Fibroblast of skin of right quadriceps (primary cell): ENCODE measurements at regions not wholly inside any gene's neighbourhood (a gene's known extent, or its start where the extent isn't known, plus 50 kb on each side); places are given as distances from the start of the nearest gene placed in this dataset.

Experiments used
- DNase-seq: peaks from one replicate; pipeline ENCODE4 v3.0.0-alpha.2; 2013

DNA sequence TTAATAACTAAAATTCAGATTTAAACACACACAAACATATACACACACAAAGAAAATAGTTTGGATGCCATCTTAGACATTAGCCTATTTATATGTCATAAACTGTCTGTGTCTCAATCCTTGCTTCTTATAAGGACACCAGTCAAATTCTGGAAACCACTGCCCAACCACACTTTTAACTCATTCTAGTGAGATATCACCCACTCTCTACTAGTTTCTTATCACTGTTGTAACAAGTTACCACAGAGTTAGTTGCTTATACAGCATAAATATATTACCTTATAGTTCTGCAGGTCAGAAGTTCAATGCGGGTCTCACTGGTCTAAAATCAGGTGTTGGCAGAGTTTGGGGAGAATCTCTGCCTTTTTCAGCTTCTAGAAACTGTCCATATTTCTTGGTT, 239.1 kb downstream of the MTX2 start:
- no peak for DNase-seq

DNA sequence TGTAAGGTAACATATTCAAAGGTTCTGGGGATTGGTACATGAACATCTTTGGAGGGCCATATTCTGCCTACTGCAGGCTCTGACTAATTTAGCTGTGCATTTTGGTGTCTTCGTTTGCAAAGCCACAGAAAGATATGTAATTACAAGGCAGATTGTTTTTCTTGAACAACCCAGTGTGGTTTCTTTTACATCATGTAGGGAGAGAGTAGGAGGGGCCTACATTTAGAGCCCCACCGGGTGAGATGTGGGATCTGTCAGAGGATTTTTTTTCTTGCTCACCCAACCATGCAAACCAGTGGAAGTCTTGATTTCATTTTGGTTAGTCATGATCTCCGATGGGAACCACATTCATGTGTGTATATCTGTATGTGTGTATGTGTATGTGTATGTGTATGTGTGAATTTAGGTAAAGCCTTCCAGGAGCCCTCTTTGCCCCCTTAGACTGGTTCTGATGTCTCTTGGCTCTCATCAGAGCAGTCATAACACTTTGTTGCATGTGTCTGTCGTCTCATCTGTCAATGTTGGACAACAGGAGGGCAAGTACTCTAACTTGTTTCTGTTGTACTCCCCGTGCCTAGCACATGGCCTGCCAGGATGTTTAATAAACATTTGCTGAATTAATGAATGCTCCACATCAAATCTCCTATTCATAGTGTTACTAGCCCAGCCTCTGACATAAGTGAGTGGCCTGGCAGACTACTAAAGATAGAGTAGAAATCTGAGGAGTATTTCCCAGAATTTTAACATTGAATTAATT, 239.9 kb downstream of the MTX2 start:
- peak; percentile 91 for DNase-seq

DNA sequence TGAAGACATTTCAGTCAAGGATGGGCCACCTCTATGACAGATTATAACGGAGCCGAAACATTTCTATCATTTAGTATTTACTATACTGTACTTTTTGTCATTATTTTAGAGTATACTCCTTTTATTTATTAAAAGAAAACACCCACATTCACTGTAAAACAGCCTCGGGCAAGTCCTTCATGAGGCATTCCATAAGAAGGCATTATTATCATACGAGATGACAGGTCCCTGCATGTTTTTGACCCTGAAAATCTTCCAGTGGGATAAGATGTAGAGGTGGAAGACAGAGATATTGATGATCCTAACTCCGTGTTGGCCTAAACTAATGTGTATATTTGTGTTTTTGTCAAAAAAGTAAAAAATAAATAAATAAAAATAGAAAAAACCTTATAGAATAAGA, 245.0 kb downstream of the MTX2 start:
- no peak for DNase-seq

DNA sequence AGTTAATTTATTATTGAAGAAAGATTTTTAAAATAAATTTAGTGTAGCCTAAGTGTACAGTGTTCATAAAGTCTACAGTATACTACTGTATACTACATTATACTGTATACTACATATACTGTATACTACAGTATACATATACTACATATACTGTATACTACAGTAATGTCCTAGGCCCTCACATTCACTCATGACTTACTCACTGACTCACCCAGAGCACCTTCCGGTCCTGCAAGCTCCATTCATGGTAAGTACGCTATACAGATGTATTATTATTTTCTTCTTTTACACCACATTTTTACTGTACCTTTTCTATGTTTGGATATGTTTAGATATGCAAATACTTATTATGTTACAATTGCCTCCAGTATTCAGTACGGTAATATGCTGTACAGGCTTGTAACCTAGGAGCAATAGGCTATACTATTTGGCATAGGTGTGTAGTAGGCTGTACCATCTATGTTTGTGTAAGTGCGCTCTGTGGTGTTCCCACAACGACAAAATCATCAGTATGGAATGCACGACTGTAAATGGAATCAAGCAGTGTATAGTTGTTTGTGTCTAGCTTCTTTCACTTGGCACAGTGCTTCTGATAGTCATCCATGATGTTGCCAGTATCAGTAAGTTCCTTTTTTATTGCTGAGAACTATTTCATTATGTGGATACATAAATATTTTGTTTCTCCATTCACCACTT, 245.7 kb downstream of the MTX2 start:
- no peak for DNase-seq

DNA sequence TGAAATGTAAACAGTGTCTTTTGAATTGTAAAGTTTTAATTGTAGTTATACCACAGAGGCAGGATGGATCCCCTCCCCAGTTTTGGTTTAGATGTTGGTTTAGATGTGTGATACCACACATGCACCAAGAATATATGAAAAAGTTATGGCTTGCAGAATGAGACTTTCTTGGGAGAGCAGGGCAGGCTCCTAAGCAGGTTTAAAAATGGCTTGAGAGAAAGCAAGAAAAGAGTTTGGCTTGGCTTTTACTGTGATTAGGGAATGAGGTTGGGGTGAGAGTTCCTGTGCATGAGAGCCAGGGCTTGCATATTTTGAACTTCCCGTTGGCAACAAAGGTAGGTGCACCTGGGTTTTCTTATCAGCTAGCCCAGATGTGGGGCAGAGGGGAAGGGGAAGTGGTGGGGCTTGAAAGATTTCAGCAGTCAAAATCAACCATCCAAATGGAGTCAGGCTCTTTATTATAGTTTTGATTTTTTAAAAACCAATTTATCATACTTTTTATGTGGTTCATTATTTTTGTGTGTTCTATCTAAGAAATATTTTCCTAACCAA, 246.9 kb downstream of the MTX2 start:
- no peak for DNase-seq

DNA sequence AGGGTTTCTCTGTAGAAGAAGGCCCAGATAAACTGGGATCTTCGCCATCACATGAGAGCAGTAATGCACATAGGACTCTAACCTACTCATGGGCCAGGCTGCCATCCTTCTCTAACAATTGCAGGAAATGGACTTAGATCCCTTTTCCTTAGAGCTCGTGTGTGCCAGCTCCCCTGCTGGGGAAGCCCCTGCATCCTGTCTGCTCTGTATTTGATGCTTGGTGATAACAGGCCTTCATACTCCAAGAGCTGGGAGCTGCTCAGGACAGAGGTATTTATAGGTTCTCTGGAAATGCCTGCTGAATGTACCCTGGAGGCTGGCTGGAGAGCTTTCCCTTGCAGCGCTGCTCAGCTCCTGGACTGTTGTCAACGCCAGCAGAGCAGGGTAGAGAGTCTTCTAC, 249.6 kb downstream of the MTX2 start:
- no peak for DNase-seq

DNA sequence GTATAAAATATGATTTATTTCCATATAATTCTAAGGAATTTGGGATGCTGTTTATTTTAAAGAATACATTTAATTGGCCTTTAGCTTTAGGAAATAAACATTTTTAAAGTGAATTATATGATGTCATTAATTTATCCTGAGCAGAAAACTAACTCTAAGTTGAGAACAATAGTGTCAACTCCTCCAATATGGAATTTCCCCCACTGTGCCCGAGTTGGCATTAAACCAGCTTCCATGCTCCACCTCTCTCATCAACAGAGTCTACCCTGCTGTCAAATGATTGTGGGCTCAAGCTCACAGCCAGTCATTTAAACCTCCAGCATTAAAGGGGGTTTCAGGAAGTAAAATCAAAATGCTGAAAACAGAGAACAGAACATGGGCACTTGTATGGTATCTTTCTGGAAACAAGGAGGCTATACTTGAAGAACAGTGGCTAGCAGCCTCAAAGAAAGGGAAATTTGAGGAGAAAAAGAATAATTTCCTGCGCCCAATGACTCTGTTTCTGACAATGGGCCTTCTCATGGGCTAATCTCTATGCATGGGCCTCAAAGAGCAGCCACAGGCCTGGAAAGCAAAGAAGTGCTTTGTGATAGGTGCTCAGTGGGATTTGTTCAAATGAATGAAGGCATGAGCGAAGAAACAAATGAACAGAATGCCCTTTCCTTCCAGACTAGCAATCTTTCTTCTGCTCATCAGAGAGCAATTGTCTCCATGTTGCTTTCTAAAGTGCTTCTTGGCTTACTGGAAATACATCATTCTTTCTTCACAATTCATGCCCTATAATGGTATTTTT, 252.8 kb downstream of the MTX2 start:
- no peak for DNase-seq

DNA sequence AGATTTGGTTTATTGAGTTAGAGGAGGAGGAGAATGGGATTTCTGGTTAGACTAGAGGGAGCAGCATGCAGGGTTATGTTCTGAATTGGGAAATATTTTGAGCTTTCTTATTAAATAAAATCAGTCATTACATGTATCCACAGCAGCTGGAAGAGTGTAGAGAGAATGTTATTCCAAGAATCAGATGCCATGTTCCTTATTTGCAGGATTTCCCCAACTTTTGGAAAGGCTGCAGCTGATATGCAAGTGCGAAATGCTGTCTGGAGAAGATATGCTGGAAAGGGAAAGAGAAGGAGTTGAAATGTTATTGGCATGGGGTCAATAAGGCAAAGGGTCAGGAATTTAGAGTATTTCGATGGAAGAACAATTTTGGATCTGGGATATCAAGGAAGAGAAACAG, 255.8 kb downstream of the MTX2 start:
- DNase-seq: no peak

DNA sequence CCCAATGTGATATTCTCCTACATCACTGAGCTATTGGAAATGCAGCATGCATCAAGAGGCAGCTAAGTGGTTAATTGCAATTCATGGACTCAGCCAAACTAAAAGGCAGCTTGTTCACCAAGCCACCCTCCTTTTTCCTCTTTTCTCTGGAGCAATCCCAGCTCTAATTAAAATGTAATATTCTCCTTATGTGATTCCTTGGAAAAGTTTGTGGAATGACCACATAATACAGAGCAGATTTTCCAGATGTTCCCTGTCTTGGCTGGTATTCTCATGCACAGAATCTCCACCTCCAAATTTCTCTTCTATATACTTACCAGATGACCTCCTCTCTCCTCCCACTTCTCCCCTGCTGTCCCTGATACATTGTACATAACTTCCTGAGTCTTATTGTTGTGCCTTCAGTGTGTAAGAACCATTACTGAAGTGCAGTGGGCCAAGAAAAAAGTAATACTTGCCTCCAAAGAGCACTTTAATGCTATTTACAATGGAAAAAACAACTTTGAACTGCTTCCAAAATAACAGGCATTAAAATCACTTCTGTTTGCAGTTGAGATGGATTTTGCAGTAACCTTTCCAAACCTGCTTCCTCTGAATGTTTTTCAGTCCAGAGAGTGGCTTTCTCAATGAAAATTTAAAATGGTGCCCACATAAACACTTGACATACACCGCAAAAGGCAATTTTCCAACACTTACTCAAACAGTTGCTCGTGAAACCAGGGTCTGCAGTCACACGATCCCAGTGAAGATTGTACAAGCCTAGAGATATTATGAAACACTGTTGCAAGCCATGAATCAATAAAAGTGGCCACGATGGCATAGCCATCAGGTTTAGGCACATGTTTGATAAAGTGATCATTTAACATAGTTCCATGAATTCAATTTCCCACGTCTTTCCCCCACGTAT, 258.0 kb downstream of the MTX2 start:
- DNase-seq: peak; percentile 84

DNA sequence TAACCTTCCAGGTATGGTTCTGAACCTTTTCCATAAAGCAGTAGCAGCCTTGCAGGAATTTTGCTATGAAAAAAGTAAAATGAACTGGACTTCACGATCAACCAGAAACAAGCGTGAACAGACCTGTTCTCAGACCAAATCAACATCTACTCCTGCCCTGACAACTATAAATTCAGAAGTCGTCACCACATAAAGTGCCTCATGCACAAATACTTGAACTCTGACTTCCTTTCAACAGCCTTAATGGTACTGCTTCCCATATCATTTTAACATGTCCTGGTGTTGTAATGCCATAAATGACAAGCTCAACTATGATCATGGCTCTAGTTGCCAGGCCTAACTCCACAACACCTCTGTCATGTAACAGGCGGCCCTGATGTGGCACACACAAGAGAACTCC, 262.4 kb downstream of the MTX2 start:
- no peak for DNase-seq

DNA sequence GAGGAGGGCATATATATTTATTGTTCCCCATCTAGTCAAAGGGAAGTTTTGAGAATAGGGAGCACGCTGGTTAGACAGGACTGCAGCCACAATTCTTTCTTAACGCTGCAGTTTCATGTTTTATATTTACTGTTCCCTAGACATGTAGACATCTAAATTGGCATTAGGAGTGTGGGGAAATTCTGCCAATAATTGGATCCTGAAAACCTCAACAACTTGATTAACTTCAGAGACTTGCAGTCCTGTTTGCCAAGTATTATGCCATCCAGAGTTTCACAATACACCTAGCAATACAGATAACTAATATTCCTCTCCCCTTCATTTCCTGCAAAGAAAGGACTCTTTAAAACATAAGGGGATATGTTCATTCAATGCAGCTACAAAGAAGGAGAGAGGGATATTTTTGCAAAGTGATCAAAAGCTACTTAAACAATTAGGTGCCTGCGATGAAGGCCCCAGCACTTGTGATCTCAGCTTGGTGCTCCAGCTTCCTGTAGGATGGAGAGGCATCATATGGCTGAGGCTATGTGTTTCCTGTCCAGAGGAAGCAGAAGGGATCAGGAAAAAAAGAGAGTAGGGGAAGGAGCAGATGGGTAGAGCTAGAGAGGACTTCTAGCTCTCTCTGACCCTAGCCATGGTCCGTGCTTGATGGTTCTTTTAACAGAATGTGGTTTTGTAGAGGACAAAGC, 264.4 kb downstream of the MTX2 start:
- DNase-seq: peak; percentile 20

DNA sequence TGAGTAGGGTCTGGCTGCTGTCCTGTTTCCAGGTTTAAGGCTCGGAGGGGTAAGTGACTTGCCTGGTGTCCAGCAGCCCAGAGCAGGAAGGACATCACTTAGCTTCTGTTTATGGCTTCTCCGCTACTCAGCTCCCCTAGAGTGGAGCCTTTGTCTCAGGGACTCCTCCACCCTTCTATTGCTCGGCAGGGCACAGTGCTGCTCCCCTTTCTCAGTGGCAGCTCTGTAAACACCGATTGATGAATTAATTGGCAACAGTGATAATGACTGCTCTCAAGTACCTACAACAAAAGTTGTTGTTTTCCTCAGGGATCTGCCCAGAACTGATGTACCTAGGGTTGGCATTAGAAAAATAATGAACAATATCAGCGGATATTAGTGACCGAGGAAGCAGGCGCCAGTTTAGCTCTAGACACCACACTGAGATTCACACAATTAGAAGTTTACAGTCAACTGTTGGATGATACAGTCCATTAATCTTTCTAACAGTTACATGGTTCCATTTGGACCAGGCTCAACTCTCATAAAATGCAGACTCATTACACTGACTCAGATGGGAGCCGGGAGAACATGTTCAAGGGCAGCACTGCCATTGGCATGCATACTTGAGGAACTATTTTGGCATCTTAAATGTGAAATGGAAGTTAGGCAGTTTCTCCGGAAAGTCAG, 265.7 kb downstream of the MTX2 start:
- DNase-seq: peak; percentile 89

DNA sequence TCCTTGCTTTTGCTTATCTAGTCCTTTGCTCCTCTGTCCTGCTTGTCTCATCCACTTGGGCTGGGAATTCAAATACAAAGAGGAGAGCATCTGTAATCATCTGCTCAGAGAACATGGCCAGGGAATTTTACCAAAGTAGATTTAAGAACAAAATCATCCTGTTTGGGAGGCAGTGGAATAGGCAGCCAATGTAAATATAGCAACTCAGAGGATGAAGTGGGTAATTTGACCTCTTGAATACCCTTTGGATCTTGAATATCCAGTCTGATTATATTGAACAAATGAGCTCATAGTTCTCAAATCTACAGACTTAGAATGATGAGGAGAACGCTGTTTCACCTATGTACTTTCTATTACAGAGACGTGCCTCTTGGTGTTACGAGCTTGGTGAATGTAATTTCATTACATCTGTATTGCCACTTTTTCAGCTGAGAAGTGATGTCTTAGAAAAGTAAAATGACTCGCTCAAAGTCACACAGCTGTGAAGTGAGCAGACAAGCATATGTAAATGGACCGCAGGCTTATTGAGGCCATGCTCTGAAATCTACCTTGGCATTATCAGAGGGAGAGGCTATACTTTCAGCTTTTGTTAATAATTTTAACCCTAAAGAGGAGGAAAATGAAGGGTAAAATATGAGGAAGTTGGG, 266.3 kb downstream of the MTX2 start:
- no peak for DNase-seq

DNA sequence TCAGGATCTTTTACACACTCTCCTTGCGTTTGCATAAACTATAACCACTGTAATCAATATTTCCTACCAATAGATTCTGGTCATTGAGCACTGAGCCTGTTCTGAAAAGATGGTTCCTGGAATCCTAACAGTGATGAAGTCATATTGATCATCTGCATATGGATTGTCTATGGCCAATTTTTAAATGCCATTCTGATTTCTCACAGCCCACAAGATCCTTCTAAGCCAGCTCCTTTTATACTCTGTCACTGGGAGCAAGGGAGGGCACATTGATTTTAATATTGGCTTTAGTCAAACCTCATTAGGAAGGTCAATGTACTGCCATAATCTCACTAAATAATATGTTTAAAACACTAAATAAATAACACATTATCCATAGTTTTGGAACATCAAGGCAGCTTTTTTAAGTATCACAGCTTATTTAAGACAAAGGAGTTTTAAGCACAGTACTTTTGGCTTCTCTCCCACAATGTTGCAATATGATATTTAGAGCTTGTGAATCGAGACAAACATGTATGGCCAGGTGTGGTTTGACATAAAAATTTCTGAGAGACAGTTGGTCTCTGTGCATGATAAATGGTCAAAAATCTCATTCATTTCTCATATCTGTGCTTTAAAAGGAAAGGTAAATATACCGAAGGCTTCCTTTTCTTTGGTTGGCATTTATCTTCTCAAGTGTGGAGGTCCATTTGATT, 267.3 kb downstream of the MTX2 start:
- peak; percentile 46 for DNase-seq

DNA sequence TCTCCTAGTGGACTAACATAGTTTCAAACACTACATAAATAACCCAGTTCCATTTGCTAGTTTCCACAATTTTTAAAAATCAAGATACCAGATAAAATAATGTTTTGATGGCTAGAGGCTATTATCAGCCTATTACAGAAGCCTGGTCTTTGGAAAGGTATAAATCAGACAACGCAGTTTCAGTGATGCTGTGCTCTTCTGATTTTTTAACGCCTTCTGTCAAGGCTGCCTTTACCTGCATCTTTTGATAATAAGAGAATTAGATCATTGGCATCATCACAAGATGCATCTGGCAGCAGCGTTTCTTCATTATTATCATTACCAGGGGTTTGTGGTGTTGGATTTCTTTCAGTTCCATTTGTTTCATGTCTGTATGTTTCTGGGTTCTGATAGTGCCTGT, 268.7 kb downstream of the MTX2 start:
- DNase-seq: no peak

DNA sequence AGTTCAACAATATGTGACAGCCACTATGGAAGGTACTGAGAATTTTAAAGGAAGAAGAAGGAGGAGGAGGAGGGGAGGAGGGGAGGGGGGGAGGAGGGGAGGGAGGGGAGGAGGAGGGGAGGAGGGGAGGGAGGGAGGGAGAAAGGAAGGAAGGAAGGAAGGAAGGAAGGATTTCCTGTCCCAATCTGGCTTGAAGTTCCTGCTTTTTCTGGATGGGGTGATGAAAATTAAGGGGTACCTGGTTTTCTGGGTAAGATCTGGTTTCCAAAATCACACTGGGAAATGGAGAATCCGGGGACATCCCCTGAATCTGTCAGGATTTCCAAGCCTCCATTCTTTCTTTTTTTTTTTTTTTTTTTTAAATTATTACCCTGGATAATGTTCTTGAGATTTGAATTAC, 271.8 kb downstream of the MTX2 start:
- no peak for DNase-seq

DNA sequence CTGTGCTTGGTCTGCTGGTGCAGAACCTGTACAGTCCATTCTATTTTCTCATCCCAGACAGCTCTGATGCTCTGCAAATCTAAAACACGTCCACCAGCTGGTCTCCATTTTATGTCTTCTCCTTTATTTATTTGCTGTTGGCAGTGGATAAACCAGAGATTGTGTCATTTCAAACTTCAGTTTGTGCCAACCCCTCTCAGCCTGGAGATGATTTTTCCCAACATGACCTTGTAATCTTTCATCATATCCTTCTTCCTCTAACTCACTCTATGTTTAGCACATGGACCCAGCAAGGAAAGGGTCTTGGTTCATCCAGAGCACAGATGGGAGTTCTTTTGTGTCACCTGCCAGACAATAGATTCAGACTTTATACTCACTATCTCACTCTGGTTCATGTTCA, 273.2 kb downstream of the MTX2 start:
- DNase-seq: no peak

DNA sequence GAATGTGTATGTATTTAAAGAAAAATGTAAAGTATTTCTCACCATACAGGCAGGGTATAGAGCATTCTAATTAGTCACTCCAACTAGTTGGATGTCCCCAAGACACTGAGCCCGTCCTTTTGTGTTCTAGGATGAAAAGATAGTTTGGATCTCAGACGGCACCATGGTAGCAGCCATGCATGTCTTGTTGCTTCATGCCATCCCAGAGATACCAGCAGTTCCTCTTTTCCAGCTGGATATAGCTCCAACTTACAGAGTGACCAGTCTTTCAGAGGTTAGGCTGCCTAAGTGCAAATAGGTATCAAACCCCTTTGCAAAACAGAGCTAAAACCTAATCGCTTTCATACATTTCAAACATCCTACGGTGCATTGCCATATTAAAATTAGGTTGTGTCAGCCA, 275.3 kb downstream of the MTX2 start:
- no peak for DNase-seq

DNA sequence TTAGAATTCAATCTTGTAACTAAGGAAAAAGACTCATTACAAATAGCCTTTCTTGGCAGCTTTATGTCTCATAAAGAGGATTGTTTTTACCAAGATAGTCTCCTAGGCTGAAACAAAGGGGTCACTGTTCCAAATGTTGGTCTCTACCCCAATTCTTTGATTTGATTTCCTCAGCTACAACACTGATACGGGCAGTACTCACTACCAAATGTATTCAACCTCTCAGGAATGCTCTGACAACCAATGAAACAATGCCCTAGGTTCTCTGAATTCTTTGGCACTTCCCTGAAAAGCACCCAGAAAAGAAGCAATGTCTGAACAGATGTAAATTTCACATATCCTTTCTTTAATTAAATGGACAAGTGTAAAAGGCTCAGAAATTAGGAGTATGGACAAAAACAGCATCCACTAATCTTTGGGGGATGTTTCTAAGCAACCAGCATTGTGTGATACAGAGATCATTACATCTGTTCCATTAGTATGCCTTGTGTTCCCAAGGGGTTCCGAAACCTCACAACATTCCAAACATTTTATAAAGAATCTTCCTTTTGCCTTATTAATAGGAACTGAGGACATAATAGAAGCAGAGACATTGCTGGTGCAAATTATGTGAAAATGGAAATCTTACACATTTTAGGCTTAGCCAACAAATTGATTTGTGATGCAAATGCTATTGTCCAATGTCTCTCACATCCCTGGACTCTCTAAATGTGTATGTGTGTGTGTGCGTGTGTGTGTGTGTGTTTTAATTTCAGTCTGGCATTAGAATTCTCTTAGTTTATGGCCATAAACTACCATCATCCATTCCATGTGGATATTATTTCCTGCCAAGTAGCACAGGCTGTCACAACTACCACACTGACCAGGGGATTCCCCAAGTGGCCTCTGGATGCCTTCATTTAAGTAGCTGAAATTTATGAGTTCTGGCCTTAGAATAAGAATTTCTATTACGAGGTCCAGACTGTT, 276.0 kb downstream of the MTX2 start:
- DNase-seq: peak; percentile 61
